Kidney (tissue), 13 donors: ENCODE measurements at regions not wholly inside any gene's neighbourhood (a gene's known extent, or its start where the extent isn't known, plus 50 kb on each side); places are given as distances from the start of the nearest gene placed in this dataset.

Experiments
- DNase-seq, 5 donors: peaks; one replicate each; pipeline ENCODE4 v3.0.0-alpha.2; 2013 to 2020
- FAIRE-seq: peaks from 2 replicates; lab custom pipeline; 2012; peaks lifted over from hg19 to GRCh38; lab: Jason Lieb, UNC
- H3K27ac ChIP-seq, 2 donors: one replicate each; pipeline ENCODE4 v1.7.0; 2013; ENCODE audit warnings: low read depth in 2 of 2, low read length in 2 of 2, inconsistent platforms in 1 of 2
- H3K27me3 ChIP-seq: one replicate; pipeline ENCODE4 v1.7.1; 2013; ENCODE audit warnings: low read length, inconsistent platforms; ENCODE audit not compliant: control insufficient read depth, insufficient read depth
- H3K36me3 ChIP-seq, 3 donors: one replicate each; pipeline versions ENCODE4 v1.7.0 to v1.7.1; 2013; ENCODE audit warnings: low read length in 3 of 3, control low read depth in 1 of 3, inconsistent platforms in 1 of 3; ENCODE audit not compliant: insufficient read depth in 3 of 3, control insufficient read depth in 2 of 3
- H3K4me1 ChIP-seq, 3 donors: one replicate each; pipeline versions ENCODE4 v1.7.0 to v1.7.1; 2013; ENCODE audit warnings: low read length in 3 of 3, inconsistent platforms in 1 of 3, low read depth in 1 of 3; ENCODE audit not compliant: control insufficient read depth in 2 of 3, insufficient read depth in 2 of 3
- H3K4me3 ChIP-seq, 3 donors: one replicate each; pipeline versions ENCODE4 v1.7.0 to v1.8.1; 2013; ENCODE audit warnings: low read length in 3 of 3, control low read depth in 1 of 3, inconsistent platforms in 1 of 3
- H3K9ac ChIP-seq, 3 donors: one replicate each; pipeline versions ENCODE4 v1.7.0 to v1.7.1; 2013; ENCODE audit warnings: low read length in 3 of 3, control low read depth in 1 of 3, inconsistent platforms in 1 of 3
- H3K9me3 ChIP-seq, 3 donors: one replicate each; pipeline versions ENCODE4 v1.7.0 to v1.7.1; 2013; ENCODE audit warnings: low read length in 3 of 3, control low read depth in 1 of 3, inconsistent platforms in 1 of 3; ENCODE audit not compliant: control insufficient read depth in 2 of 3, insufficient read depth in 1 of 3
- CTCF ChIP-seq: IDR thresholded peaks from 3 replicates; pipeline ENCODE4 v1.5.1; 2012; ENCODE audit warnings: mild to moderate bottlenecking, moderate library complexity, borderline replicate concordance; ENCODE audit not compliant: insufficient read depth; ENCODE audit errors: extremely low read depth
- intact Hi-C: fragments of 100-400 bp; cut with DNase I; formaldehyde crosslinking; loops from one replicate; pipeline ENCODE4 v1.11.1; 2022
- donor health status: control.
- donor health status: control.
- donor health status: control.
- donor health status: control.
- donor health status: control.
- donor health status: DM: yes; HTN: yes; CAD: no.
- donor health status: Normal renal cell carcinoma (clear cell type).

- H3K9ac ChIP-seq, result no peak overlapping the region
- peak in 2 of 5 donors; percentile 41 to 58 for DNase-seq
- no peaks in the 10 kb centered on the region for H3K4me1 ChIP-seq
- no peak for FAIRE-seq
- H3K27ac ChIP-seq, result no peak overlapping the region
- H3K27me3 ChIP-seq, result no peaks in the 10 kb centered on the region
- no peak overlapping the region for H3K4me3 ChIP-seq
- intact Hi-C loops, result no loop called here
- no peak for TF ChIP-seq CTCF
- no peaks in the 10 kb centered on the region for H3K9me3 ChIP-seq
- no peaks in the 10 kb centered on the region for H3K36me3 ChIP-seq
Observed at GRCh38 chr3:23648996-23649395, 156.8 kb upstream of the UBE2E1 start.

GRCh38 chr3:23649448-23649847 is 156.3 kb upstream of the UBE2E1 start:
- FAIRE-seq, result no peak
- no peaks in the 10 kb centered on the region for H3K9me3 ChIP-seq
- H3K27me3 ChIP-seq, result no peaks in the 10 kb centered on the region
- DNase-seq, result peak in 1 of 5 donors; percentile 29
- no peaks in the 10 kb centered on the region for H3K4me1 ChIP-seq
- H3K36me3 ChIP-seq, result no peaks in the 10 kb centered on the region
- H3K9ac ChIP-seq, result no peak overlapping the region
- H3K4me3 ChIP-seq, result no peak overlapping the region
- intact Hi-C loops, result no loop called here
- TF ChIP-seq CTCF, result no peak
- H3K27ac ChIP-seq, result no peak overlapping the region

- DNase-seq, result no peak
- no peaks in the 10 kb centered on the region for H3K27me3 ChIP-seq
- no peak overlapping the region for H3K4me3 ChIP-seq
- H3K27ac ChIP-seq, result no peak overlapping the region
- FAIRE-seq, result no peak
- intact Hi-C loops, result no loop called here
- no peak for TF ChIP-seq CTCF
- no peak overlapping the region for H3K9ac ChIP-seq
- peaks cover 0 to under 1% (median 0%) of the 10 kb centered on the region in 3 donors for H3K9me3 ChIP-seq
- H3K36me3 ChIP-seq, result no peaks in the 10 kb centered on the region
- no peaks in the 10 kb centered on the region for H3K4me1 ChIP-seq
Observed at GRCh38 chr3:23650371-23651140, 155.2 kb upstream of the UBE2E1 start.
